Hepatocyte (in vitro differentiated cells): ENCODE measurements at regions not wholly inside any gene's neighbourhood (a gene's known extent, or its start where the extent isn't known, plus 50 kb on each side); places are given as distances from the start of the nearest gene placed in this dataset.

Experiments used
- CTCF ChIP-seq: fragments of 200-600 bp; sonication (generic); IDR thresholded peaks from 2 replicates; pipeline ENCODE4 v1.5.1; 2016; ENCODE audit warnings: antibody characterized with exemption, mild to moderate bottlenecking; ENCODE audit not compliant: poor library complexity
- EZH2 ChIP-seq: fragments of 200-600 bp; sonication (generic); IDR thresholded peaks from 2 replicates; pipeline ENCODE4 v1.6.1; 2016; ENCODE audit warnings: antibody characterized with exemption, mild to moderate bottlenecking, borderline replicate concordance

- TF ChIP-seq CTCF, result no peak
- no peak for TF ChIP-seq EZH2
Measured at GRCh38 chr5:33067291-33067690, 356.2 kb downstream of the NPR3 start.
